ENCODE measurements at regions not wholly inside any gene's neighbourhood (a gene's known extent, or its start where the extent isn't known, plus 50 kb on each side); places are given as distances from the start of the nearest gene placed in this dataset.
A peak's percentile ranks its signal among the peaks of the same experiment; 100 is the strongest.
"Not testable (repeated sequence)": the region's sequence is repeated elsewhere in the genome, so short reads cannot be mapped to it uniquely, and the experiment has no call there.

GRCh38 chr21:35170818-35171217 lies 121.7 kb upstream of the RUNX1 start:
- no peak for DNase-seq

- no peak for DNase-seq
Observed at GRCh38 chr21:35170244-35170643, 121.1 kb upstream of the RUNX1 start.

GRCh38 chr21:35169574-35169973 lies 120.5 kb upstream of the RUNX1 start:
- DNase-seq, result no peak

- DNase-seq, result no peak
Observed at GRCh38 chr21:35168735-35169134, 119.6 kb upstream of the RUNX1 start.

GRCh38 chr21:35164971-35165483 lies 115.9 kb upstream of the RUNX1 start:
- DNase-seq, result no peak

GRCh38 chr21:35164380-35164779 lies 115.3 kb upstream of the RUNX1 start:
- no peak for DNase-seq

- peak; percentile 79 for DNase-seq
Observed at GRCh38 chr21:35163411-35163810, 114.3 kb upstream of the RUNX1 start.

GRCh38 chr21:35162831-35163230 lies 113.7 kb upstream of the RUNX1 start:
- DNase-seq, result no peak

- DNase-seq, result peak; percentile 92
Observed at GRCh38 chr21:35159881-35160280, 110.8 kb upstream of the RUNX1 start.

- not testable (repeated sequence) for DNase-seq
Observed at GRCh38 chr21:35157374-35157773, 108.3 kb upstream of the RUNX1 start.

- no peak for DNase-seq
Observed at GRCh38 chr21:35156293-35157278, 107.5 kb upstream of the RUNX1 start.

- no peak for DNase-seq
Observed at GRCh38 chr21:35154788-35155187, 105.7 kb upstream of the RUNX1 start.

- no peak for DNase-seq
Observed at GRCh38 chr21:35153671-35154070, 104.6 kb upstream of the RUNX1 start.

- DNase-seq, result peak; percentile 50
Observed at GRCh38 chr21:35150562-35151226, 101.6 kb upstream of the RUNX1 start.

GRCh38 chr21:35149698-35150097 lies 100.6 kb upstream of the RUNX1 start:
- peak; percentile 31 for DNase-seq

- no peak for DNase-seq
Observed at GRCh38 chr21:35147439-35147838, 98.3 kb upstream of the RUNX1 start.

- DNase-seq, result no peak
Observed at GRCh38 chr21:35145626-35146233, 96.6 kb upstream of the RUNX1 start.

- no peak for DNase-seq
Observed at GRCh38 chr21:35144978-35145377, 95.9 kb upstream of the RUNX1 start.

GRCh38 chr21:35142036-35142815 lies 93.1 kb upstream of the RUNX1 start:
- peak; percentile 71 for DNase-seq

- no peak for DNase-seq
Observed at GRCh38 chr21:35139382-35139715, 90.2 kb upstream of the RUNX1 start.

GRCh38 chr21:35138665-35139381 lies 89.7 kb upstream of the RUNX1 start:
- DNase-seq, result peak; percentile 85

Data from fibroblast of upper back skin (primary cell).